Epithelial cell of proximal tubule (primary cell): ENCODE measurements at regions not wholly inside any gene's neighbourhood (a gene's known extent, or its start where the extent isn't known, plus 50 kb on each side); places are given as distances from the start of the nearest gene placed in this dataset.

Source experiments
- DNase-seq: peaks from one replicate; pipeline ENCODE4 v3.0.0-alpha.2; 2011; ENCODE audit warnings: low read depth
- H3K4me3 ChIP-seq: 2 replicates; pipeline ENCODE4 v1.5.1; 2011; ENCODE audit warnings: low read depth, mild to moderate bottlenecking, low read length
- CTCF ChIP-seq: conservative IDR thresholded peaks from 2 replicates; pipeline ENCODE4 v1.5.1; 2012; ENCODE audit warnings: low read depth, mild to moderate bottlenecking, low read length

- TF ChIP-seq CTCF, result no peak
- DNase-seq, result no peak
- no peak overlapping the region for H3K4me3 ChIP-seq
Measured at GRCh38 chr14:94863366-94863765, 93.5 kb upstream of the GSC start.

- H3K4me3 ChIP-seq, result no peak overlapping the region
- DNase-seq, result no peak
- TF ChIP-seq CTCF, result no peak
Measured at GRCh38 chr14:94857950-94858349, 88.0 kb upstream of the GSC start.

DNA sequence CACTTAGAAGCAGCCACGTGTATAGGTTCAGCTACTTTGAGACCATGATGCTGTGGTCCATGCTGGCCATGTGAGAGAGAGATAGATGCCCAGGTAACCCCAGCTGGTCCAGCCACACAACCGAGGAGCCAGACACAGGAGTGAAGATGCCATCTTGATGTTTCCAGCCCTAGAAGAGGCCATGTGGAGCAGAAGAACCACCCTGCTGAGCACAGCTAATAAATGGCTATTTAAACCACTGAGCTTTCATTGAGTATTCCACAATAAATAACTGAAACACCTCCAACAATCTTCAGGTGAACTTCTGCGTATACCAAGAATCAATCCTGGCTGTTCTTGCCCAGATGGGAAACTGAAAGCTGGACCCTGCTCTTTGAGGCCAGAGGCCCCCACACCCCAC is 84.0 kb upstream of the GSC start:
- TF ChIP-seq CTCF, result no peak
- H3K4me3 ChIP-seq, result no peak overlapping the region
- no peak for DNase-seq

GRCh38 chr14:94850309-94851211 is 80.6 kb upstream of the GSC start:
- DNase-seq, result no peak
- no peak for TF ChIP-seq CTCF
- H3K4me3 ChIP-seq, result no peak overlapping the region

GRCh38 chr14:94844593-94845152 is 74.8 kb upstream of the GSC start:
- TF ChIP-seq CTCF, result no peak
- H3K4me3 ChIP-seq, result no peak overlapping the region
- DNase-seq, result no peak

- DNase-seq, result no peak
- TF ChIP-seq CTCF, result no peak
- H3K4me3 ChIP-seq, result no peak overlapping the region
Measured at GRCh38 chr14:94840467-94840866, 70.6 kb upstream of the GSC start.
